GM18507 (cell line): ENCODE measurements at regions not wholly inside any gene's neighbourhood (a gene's known extent, or its start where the extent isn't known, plus 50 kb on each side); places are given as distances from the start of the nearest gene placed in this dataset.
"Not testable (repeated sequence)": the region's sequence is repeated elsewhere in the genome, so short reads cannot be mapped to it uniquely, and the experiment has no call there.

Experiments
- DNase-seq: peaks from one replicate; pipeline ENCODE4 v3.0.0; 2011; ENCODE audit warnings: low read depth; ENCODE audit not compliant: insufficient read length; ENCODE audit errors: extremely low spot score
- FAIRE-seq: peaks from 2 replicates; lab custom pipeline; 2011; peaks lifted over from hg19 to GRCh38; lab: Jason Lieb, UNC

GRCh38 chr14:48125654-48126053 lies 450.2 kb upstream of the MDGA2 start:
- DNase-seq (no peak), FAIRE-seq (no peak)

- DNase-seq (no peak), FAIRE-seq (no peak)
Measured at GRCh38 chr14:48113713-48114112, 438.3 kb upstream of the MDGA2 start.

GRCh38 chr14:48111151-48111550 lies 435.7 kb upstream of the MDGA2 start:
- FAIRE-seq = no peak

GRCh38 chr14:48107646-48108045 lies 432.2 kb upstream of the MDGA2 start:
- DNase-seq = no peak
- FAIRE-seq = no peak

More at GRCh38 chr14:48111151-48111550, 435.7 kb upstream of the MDGA2 start:
- DNase-seq = no peak

- FAIRE-seq (no peak), DNase-seq (no peak)
Measured at GRCh38 chr14:48096897-48097296, 421.5 kb upstream of the MDGA2 start.

GRCh38 chr14:48086516-48086915 lies 411.1 kb upstream of the MDGA2 start:
- FAIRE-seq = no peak
- DNase-seq = no peak

GRCh38 chr14:48075487-48075886 lies 400.1 kb upstream of the MDGA2 start:
- FAIRE-seq (no peak), DNase-seq (no peak)

GRCh38 chr14:48052973-48053372 lies 377.6 kb upstream of the MDGA2 start:
- no peak for DNase-seq
- no peak for FAIRE-seq

- FAIRE-seq (no peak), DNase-seq (no peak)
Measured at GRCh38 chr14:48035836-48036235, 360.4 kb upstream of the MDGA2 start.

GRCh38 chr14:48027115-48027514 lies 351.7 kb upstream of the MDGA2 start:
- no peak for FAIRE-seq

GRCh38 chr14:48023881-48024280 lies 348.5 kb upstream of the MDGA2 start:
- FAIRE-seq (no peak), DNase-seq (no peak)

More at GRCh38 chr14:48027115-48027514, 351.7 kb upstream of the MDGA2 start:
- DNase-seq = no peak

- FAIRE-seq, DNase-seq: not testable (repeated sequence)
Measured at GRCh38 chr14:48011484-48011883, 336.1 kb upstream of the MDGA2 start.

- FAIRE-seq (no peak), DNase-seq (no peak)
Measured at GRCh38 chr14:48008646-48009045, 333.2 kb upstream of the MDGA2 start.

GRCh38 chr14:48005986-48006385 lies 330.6 kb upstream of the MDGA2 start:
- no peak for FAIRE-seq
- no peak for DNase-seq

- DNase-seq (no peak), FAIRE-seq (no peak)
Measured at GRCh38 chr14:47993883-47994282, 318.5 kb upstream of the MDGA2 start.

- FAIRE-seq (no peak), DNase-seq (no peak)
Measured at GRCh38 chr14:47988175-47988574, 312.8 kb upstream of the MDGA2 start.

- DNase-seq (no peak), FAIRE-seq (no peak)
Measured at GRCh38 chr14:47978871-47979270, 303.5 kb upstream of the MDGA2 start.

GRCh38 chr14:47976139-47976538 lies 300.7 kb upstream of the MDGA2 start:
- DNase-seq = no peak
- no peak for FAIRE-seq

GRCh38 chr14:47966076-47966810 lies 290.8 kb upstream of the MDGA2 start:
- no peak for DNase-seq
- FAIRE-seq = no peak

- FAIRE-seq (no peak), DNase-seq (no peak)
Measured at GRCh38 chr14:47961634-47962033, 286.2 kb upstream of the MDGA2 start.

- DNase-seq = no peak
- no peak for FAIRE-seq
Measured at GRCh38 chr14:47959740-47960139, 284.3 kb upstream of the MDGA2 start.

- no peak for FAIRE-seq
Measured at GRCh38 chr14:47949006-47949405, 273.6 kb upstream of the MDGA2 start.

More at GRCh38 chr14:47949006-47949405, 273.6 kb upstream of the MDGA2 start:
- no peak for DNase-seq
